HG03457 (cell line): ENCODE measurements at regions not wholly inside any gene's neighbourhood (a gene's known extent, or its start where the extent isn't known, plus 50 kb on each side); places are given as distances from the start of the nearest gene placed in this dataset.
"Not testable (repeated sequence)": the region's sequence is repeated elsewhere in the genome, so short reads cannot be mapped to it uniquely, and the experiment has no call there.

ENCODE experiments used
- ATAC-seq: cut with Tn5 transposase; IDR thresholded peaks from one replicate; pipeline ENCODE4 v1.9.1; 2021; ENCODE audit warnings: moderate number of reproducible peaks; ENCODE audit not compliant: unreplicated experiment

DNA sequence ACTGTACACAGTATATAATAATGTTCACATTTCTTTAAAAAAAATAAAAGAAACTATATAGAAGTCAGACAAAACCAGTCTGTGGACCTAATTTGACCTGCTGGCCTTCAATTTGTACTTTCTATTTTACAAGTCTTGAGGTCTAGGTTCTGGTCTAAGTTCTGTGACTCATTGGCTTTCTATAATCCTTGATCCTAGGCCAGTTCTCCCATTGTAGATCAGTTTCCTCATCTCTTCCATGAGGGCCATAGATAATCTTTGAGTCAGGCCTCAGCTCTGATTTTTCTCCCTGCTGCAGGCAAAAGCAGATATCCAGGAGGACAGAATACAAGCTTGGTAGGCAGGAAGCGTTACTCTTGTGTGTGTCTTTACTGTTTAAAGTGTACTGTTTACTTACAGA is 603.7 kb upstream of the CAMK1G start:
- no peak for ATAC-seq

DNA sequence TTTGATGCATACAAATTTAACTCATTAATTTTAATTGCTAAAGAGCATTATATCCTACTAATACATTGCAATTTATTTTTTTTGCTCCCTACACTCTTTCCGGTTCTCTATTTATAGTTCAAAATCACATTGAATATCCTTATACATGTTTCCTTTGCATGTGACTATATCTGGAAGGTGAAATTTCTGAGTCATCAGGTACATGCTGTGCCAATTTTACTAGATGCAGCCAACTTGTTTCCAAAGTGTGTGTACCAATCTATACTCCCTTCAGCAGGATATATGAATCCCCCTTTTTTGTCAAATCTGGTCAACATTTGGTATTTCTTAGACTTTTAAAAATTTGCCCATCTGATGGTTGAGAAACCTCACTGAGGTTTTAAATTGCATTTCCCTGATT is 602.9 kb upstream of the CAMK1G start:
- no peak for ATAC-seq

DNA sequence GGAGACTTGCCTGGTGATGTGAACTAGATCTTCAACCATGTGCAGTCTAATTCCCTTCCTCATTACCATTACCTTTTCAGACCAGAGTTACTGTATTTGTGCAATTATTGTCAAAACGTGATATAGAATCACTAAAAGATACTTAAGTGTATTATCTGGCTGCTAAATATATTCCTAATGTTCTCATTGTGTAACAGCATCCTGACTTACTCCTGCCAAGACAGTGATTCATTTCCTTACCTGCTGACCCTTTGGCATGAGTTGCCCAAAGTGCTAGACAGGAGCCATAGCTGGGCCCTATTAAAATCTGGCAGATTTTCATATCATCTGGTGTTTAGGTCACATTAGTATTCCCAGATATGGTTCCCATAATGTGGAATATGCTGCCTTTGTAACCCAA is 598.3 kb upstream of the CAMK1G start:
- ATAC-seq, result no peak

DNA sequence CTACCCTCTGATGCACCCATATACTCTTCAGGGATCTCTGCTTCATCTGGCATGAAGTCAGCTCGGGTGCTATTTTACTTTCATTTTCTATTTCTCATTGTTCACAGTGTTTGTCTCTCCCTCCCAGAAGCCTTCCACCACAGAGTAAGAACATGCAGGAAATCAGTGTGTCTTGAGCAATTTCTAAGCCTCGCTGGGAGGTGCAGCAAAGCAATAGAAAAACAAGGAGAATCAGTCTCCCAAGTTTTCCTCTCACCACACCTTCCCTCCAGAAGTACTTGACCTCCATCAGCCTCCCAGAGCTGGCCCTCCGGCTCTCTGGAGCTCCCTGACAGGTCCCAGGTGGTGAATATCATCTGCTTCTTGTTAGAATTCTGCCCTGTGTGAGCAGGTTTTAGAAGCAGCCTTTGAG is 594.7 kb upstream of the CAMK1G start:
- peak; percentile 98 for ATAC-seq

DNA sequence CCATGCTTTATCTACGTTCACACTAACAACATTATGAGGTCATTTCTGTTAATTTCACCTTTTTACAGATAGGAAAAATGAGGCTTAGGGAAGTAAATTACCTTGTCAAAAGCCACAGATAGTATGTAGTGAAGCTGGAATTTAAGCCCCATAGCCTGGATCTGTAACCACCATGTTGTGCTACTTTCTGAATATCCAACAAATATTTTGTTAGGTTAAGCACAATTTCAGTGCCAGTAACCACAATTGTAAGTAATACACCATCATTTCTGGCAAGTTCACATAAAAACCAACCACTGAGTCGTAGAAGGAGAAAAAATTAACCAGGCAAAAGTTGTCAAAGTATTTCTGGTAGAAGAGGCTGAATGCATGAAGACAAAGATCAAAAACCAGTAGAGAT is 593.1 kb upstream of the CAMK1G start:
- no peak for ATAC-seq

DNA sequence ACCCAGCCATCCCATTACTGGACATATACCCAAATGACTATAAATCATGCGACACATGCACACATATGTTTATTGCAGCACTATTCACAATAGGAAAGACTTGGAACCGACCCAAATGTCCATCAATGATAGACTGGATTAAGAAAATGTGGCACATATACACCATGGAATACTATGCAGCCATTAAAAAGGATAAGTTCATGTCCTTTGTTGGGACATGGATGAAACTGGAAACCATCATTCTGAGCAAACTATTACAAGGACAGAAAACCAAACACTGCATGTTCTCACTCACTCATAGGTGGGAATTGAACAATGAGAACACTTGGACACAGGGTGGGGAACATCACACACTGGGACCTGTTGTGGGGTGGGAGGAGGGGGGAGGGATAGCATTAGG is 586.5 kb upstream of the CAMK1G start:
- ATAC-seq, result not testable (repeated sequence)

DNA sequence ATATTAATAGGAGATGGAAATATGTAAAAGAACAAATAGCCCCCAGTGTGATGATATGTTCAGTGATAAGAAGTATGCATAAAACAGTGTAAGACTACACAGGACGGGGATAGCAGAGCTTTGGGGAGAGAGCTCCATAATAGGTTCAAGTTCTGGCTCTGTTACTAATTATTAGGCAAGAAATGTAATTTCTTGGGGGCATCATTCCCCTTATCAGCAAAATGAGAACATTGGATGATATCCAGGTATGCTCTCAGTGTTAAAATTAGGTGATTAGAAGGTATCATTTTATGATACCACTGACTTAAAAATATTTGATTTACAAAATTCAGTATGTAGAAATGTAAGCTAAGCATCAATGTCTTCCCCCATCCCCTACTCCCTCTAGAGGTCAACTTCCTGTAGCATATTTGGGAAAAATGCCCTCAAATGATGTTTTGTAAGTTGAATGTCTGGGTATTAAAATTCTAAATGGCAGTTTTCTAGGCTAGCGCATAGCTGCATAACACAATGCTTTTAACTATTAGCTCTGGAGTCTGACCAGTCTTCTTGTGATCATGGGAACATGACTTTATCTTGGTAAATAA is 585.7 kb upstream of the CAMK1G start:
- no peak for ATAC-seq

DNA sequence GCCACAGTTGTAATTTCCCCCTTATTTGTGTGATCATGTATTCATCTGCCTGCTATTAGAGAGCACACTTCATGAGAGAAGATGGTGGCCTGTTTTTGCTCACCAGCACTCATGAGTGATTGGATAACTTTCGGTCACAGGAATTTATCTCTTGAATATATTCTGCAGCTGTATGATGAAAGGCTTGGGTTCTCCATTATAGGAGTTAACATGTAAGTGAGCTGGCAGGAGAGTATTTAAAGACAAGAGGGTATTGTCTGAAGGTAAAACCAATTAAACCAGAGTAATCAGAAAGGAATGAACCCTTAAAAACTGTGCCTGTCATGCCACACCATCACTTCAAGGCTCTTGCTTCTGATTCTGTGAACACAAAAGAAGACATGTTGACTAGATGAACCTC is 574.9 kb upstream of the CAMK1G start:
- ATAC-seq, result no peak

DNA sequence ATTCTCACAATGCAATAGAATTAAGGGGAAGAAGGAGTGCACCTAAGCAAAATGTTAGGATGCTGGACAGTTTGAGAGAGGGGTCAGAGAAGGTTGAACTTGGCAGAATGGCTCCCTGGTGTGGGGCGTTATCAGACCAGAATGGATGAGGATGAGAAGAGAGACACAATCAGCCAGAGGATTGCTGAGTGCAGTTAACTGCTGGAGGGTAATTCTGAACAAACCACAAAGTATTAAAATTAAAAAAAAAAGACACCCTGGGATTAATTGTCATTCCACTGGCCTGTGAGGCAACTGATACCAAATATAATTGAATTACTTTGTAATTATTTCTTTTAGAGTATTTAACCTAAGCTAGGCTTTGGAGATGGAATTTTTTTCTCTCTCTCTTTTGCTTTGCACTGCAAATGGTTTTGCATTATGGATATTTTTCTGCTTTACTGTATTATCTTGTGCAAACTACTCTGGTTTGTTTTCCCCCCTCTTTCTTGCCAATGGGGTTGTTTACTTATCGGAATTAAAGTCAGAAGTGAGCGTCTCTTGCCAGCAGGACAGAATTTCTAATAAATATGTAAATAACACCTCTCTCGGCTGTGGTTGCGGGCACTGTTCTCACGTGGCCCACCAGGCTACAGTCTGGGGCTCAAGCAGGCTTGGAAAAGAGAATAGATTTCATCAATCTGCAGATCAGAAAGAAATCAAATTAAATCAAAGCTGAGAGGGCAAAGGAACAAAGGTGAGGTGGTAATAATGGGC is 572.9 kb upstream of the CAMK1G start:
- ATAC-seq, result no peak

DNA sequence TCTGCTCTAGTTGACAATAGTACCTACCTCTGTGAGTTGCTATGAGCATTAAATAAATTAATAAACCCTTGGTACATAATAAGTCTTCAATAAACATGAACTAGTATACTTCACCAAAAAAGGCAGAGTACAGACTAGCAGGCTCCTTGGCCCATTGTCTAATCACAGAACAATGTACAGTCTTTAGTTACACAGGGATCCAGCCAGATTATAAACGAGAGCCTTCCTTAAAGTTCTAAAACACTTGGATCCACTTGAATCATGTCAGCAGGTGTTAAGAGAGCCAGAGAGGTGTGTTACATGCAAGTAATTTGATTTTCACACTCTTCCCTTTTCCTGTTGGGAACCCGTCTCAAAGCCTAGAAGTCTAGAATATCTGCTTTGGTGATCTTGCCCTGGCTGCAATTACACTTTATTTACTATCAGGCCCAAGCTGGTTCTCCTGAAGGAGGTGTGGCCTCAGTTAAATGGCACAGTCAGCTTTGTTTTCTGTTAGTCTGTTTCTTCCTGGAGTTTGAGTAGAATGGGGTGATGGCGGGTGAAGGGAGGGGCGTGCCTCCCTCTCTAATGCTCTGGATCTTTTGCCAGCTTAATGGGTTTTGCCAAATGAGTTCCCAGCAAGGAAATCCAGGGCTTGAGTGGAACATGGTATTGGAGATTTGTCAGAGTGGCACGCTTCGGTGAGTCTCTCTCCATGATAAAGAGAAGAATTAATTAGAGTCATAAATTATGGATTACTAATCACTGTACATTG is 570.9 kb upstream of the CAMK1G start:
- no peak for ATAC-seq

DNA sequence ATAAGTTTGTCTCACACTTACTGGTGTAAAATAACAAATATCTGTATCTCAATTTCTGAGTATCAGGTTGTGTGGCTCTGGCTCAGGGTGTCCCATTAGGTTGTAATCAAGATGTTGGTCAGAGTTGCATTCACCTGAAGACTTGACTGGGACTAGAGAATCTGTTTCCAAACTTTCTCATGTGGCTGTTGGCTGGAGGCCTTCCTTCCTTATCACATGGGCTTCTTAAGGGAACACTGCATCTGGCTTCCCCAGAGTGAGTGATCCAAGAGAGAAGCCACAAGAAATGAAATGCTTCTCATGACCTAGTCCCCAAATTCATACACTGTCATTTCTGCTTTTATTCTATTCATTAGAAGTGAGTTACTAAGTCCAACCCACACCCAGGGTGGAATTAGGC is 568.4 kb upstream of the CAMK1G start:
- no peak for ATAC-seq

DNA sequence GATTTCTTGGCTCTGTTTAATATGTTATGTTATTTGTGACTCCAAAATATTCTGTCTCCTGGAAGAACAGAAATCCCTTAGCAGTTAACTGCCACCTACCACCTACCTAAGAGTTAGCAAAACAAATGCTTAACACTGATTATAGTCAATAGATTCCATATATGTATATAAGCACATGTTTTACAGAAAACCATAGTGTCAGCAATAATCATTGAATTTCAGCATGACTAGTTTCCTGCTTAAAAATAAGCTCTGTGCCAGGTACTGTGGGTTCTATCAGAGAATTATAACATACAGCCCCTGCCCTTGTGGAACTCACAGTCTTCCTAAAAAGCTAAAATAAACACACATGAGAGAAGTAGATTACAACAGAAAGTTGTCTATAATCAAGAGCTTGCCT is 561.9 kb upstream of the CAMK1G start:
- ATAC-seq, result no peak

DNA sequence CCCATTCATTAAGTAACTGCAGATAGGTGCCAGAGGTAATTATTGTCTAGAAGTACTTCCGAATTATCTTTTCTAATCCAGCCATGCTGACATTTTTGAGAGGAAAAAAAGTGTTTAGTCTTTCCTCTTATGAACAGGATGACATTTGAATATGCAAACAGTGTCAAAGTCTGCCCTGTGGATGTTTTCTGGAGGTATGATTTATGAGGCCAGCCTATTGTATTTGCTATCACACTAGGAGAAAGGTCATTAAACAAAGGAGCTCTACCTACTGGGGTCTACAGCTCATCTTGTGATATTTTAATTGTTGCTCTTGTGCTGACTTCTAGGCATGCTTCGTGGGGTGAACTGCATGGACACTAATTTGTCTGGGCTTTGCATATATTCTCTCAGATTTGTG is 559.7 kb upstream of the CAMK1G start:
- no peak for ATAC-seq

DNA sequence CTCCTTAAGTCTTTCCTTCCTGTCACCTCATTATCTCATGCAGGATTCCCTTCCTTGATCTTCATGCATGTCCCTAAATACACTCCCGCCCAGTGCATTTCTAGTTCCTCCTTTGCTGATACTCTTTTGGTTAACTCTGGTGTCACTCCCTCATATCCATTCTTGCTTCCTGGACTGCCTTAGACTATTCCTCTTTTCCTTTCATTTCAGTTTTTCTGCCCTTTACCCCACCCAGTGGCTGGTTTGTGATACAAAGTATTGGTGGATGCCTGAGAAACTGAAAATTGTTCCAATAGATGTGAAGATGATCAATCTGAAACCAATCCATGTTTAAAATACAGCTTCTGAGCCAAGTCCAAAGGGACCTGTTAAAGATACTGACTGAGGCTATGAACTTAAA is 553.8 kb upstream of the CAMK1G start:
- no peak for ATAC-seq

DNA sequence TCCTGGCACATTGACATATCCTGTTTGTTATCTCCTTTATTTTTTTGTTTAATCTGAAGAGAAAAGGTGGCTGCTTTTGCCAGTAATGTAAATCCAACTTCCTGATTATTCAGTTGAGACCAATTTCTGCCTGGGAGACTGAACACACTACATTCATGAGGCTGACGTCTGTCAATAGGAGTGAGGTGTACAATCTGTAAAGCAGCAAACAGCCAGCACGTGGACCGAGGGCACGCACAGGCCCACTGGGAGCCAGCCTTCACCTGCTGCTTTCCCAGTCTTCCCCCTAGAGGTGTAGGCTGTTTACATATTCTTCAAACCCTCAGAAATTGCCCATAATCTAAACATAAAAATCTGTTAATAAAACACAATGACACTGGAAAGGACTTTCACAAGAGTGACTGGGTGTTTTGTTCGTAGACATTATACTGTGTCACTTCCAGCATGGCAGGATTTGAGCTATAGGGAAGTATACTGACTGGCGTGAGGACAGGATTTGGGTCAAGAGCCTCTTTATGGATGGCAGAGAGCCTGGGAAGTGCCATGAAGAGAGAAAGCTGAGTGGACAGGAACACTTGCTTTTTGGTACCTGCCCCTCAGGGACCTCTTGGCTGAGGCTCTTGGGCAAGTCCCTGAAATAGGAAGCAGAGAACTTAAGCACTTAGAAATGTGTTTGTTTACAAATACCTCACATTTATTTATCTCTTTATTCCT is 552.9 kb upstream of the CAMK1G start:
- ATAC-seq, result no peak

DNA sequence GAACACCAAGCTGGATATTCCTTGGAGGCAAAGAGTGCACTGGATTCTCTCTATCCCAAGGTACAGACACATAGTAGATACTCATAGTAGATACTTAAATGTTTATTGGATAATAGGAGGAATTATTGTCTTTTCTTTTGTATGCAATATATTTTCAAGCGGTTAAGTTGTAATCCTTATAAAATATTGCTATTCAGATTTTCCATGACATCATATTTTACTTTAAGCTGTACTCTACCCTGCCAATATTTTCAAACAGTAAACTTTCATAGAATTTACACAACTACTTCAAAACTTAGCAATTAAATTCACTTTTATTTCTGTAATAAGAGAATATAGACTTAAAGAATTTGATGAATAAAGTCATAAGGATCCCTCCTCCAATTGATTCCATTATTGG is 546.5 kb upstream of the CAMK1G start:
- ATAC-seq, result no peak

DNA sequence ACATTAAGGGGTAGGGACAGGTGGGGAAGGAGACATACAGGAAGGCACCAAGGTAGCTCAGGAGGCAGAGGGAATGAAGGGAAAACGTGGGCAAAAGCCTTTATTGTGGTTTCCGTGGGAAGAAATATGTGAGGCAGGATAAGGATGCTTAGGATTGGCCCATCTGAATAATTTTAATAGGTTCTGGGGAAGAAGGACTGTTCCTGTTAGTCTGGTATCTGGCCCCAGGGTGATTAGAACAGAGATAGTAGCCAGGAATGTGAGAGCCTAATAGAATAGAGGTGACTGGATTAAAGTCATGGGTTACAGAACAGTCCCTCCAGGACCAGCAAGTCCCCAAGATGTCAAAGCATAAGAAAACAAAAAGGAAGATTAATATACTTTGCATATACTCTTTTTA is 545.2 kb upstream of the CAMK1G start:
- ATAC-seq, result no peak

DNA sequence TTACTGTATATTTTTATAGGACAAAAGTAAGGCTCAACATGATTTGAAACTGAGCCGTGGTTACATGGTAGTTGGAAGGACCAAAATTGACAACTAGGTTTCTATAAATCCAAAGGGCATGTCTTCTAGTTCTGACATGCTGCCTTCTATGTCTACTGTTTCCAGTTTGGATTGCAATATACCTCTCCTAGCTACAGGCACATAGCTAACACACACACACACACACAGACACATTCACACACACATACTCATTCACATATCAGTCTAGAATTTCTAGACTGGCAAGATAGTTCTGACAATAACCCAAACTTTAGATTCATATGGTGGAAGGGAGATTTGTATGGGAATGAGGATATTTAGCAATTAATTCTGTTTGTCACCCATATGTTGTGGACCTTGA is 544.8 kb upstream of the CAMK1G start:
- ATAC-seq, result no peak

DNA sequence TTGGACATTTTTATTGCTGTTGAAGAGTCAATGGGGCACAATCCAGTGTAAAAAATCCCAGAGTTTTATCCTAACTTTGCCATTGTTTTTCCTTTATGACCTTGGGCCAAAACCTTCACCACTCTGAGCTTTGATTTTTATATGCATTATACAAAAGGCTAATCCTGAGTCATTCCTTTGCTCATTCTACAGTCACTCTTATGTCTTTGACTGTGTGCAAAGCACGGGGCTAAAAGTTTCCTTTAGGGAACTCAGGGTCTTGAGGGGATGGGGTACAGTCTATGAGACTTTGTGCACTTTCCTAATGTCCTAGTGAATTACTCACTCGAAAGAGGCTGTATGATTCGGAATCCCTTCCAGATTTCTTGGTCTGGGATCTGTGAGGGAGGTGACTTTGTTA is 543.2 kb upstream of the CAMK1G start:
- ATAC-seq, result no peak

DNA sequence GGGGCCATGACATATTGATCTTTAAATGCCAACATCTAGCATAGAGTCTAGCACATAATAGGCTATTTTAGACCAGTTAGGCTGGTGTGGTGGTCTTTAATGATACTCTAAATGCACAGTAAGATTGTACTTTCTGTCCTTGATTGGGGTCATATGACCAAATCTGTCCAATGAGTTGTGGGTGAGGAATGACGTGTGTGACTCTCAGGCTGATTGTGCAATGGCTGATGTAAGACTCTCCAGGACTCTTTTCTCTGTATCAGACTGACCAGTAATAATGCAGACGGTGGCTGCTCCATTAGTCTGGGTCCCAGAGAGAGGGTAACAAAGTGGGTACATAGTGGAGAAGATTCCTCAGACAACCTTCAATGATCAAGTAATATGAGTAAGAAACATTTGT is 541.6 kb upstream of the CAMK1G start:
- no peak for ATAC-seq

DNA sequence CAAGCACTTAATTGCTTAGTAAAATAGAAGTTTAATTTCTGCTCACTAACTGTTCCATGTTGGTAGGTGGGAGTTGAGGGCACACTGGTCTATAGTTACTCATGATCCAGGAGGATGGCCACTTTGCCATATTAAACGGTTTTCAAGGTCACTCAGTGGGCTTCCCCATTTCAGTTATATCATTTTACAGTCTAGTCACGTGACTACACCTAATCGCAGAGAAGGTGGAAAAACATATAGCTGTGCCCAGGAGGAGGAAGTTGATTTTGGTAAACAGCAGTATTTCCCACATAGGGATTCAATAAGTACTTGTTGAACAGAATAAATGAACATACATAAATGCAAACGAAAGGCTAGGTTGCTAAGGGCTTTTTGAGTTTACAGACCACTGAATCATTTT is 541.1 kb upstream of the CAMK1G start:
- no peak for ATAC-seq
